ENCODE measurements at regions not wholly inside any gene's neighbourhood (a gene's known extent, or its start where the extent isn't known, plus 50 kb on each side); places are given as distances from the start of the nearest gene placed in this dataset.

- Histone ChIP-seq H3K36me3 (no peaks in the 10 kb centered on the region), H3K27me3 (no peaks in the 10 kb centered on the region), H3K27ac (no peak overlapping the region), H3K4me1 (ENCODE audit: control insufficient read depth in 1 of 2, insufficient read depth in 1 of 2, low read depth in 1 of 2, low read length in 1 of 2) (no peaks in the 10 kb centered on the region), H3K4me3 (ENCODE audit: low read depth in 1 of 2, low read length in 1 of 2) (no peak overlapping the region), H3K9me3 (no peaks in the 10 kb centered on the region)
- TF ChIP-seq CTCF (IDR thresholded peaks at IDR 0.05): no peak
Observed at GRCh38 chr17:63232565-63233310, 213.4 kb downstream of the CYB561 start.

- Histone ChIP-seq H3K27me3 (no peaks in the 10 kb centered on the region), H3K9me3 (no peaks in the 10 kb centered on the region), H3K4me1 (ENCODE audit: control insufficient read depth in 1 of 2, insufficient read depth in 1 of 2, low read depth in 1 of 2, low read length in 1 of 2) (no peaks in the 10 kb centered on the region), H3K27ac (no peak overlapping the region), H3K36me3 (no peaks in the 10 kb centered on the region), H3K4me3 (ENCODE audit: low read depth in 1 of 2, low read length in 1 of 2) (no peak overlapping the region)
- no peak for TF ChIP-seq CTCF (IDR thresholded peaks at IDR 0.05)
Observed at GRCh38 chr17:63240106-63240505, 206.0 kb downstream of the CYB561 start.

- Histone ChIP-seq H3K4me1 (ENCODE audit: control insufficient read depth in 1 of 2, insufficient read depth in 1 of 2, low read depth in 1 of 2, low read length in 1 of 2) (no peaks in the 10 kb centered on the region), H3K9me3 (no peaks in the 10 kb centered on the region), H3K4me3 (ENCODE audit: low read depth in 1 of 2, low read length in 1 of 2) (no peak overlapping the region), H3K36me3 (no peaks in the 10 kb centered on the region), H3K27me3 (no peaks in the 10 kb centered on the region), H3K27ac (no peak overlapping the region)
- TF ChIP-seq CTCF (IDR thresholded peaks at IDR 0.05): no peak
Observed at GRCh38 chr17:63246344-63246743, 199.8 kb downstream of the CYB561 start.

GRCh38 chr17:63247706-63248105 lies 198.4 kb downstream of the CYB561 start:
- no peak for TF ChIP-seq CTCF (IDR thresholded peaks at IDR 0.05)
- H3K4me3 ChIP-seq (ENCODE audit: low read depth in 1 of 2, low read length in 1 of 2): no peak overlapping the region

GRCh38 chr17:63249256-63250004 lies 196.7 kb downstream of the CYB561 start:
- H3K36me3 ChIP-seq: no peaks in the 10 kb centered on the region
- no peak overlapping the region for H3K27ac ChIP-seq
- H3K9me3 ChIP-seq: no peaks in the 10 kb centered on the region
- H3K4me1 ChIP-seq (ENCODE audit: control insufficient read depth in 1 of 2, insufficient read depth in 1 of 2, low read depth in 1 of 2, low read length in 1 of 2): no peaks in the 10 kb centered on the region
- H3K4me3 ChIP-seq (ENCODE audit: low read depth in 1 of 2, low read length in 1 of 2): no peak overlapping the region
- TF ChIP-seq CTCF (IDR thresholded peaks at IDR 0.05): no peak
- H3K27me3 ChIP-seq: no peaks in the 10 kb centered on the region

More at GRCh38 chr17:63247706-63248105, 198.4 kb downstream of the CYB561 start:
- Histone ChIP-seq H3K9me3 (no peaks in the 10 kb centered on the region), H3K27me3 (no peaks in the 10 kb centered on the region), H3K4me1 (ENCODE audit: control insufficient read depth in 1 of 2, insufficient read depth in 1 of 2, low read depth in 1 of 2, low read length in 1 of 2) (no peaks in the 10 kb centered on the region), H3K27ac (no peak overlapping the region), H3K36me3 (no peaks in the 10 kb centered on the region)

Data from neutrophil (primary cell).